HUDEP-2 (cell line): ENCODE measurements at regions not wholly inside any gene's neighbourhood (a gene's known extent, or its start where the extent isn't known, plus 50 kb on each side); places are given as distances from the start of the nearest gene placed in this dataset.

ENCODE experiments used
- DNase-seq, 76 experiments: peaks; one replicate each; lab custom pipeline; 2025; ENCODE audit not compliant: unreplicated experiment in 76 of 76; lab: John Stamatoyannopoulos, UW

DNA sequence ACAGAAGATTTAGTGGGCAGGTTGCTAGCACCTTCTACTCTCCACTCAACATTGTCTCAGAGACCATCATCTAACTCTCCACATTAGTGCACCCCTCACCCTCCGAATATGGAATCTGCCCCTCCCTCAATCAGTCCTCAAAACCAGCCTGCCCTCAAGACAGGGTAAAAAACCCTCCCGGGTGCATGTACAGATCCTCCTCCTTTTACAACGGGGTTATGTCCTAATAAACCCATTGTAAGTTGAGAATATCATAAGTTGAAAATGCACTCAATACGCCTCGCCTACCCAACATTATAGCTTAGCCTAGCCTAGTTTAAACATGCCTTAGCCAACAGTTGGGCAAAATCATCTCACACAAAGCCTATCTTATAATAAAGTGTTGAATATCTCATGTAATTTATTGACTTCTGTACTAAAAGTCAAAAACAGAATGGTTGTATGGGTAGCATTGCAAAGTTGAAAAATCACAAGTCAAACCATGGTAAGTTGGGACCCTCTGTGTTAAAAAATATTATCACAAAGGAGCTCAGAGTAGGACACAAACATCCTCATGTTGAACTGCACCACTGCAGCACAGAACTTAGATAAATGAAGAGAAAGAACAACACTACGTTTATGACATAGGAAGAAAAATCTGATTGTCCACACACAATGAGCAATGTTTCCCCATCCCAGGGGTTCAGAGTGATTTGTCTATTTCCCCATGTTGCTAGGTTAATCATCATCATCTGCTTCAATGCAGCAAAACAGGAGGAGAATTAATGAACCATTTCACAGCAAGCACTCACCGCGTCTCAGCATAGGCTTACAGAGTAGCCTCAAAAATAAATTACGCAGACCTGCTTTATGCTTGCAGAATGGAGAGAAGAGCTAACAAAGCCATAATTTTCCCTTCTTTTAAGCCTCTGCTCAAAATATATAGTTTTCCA, 184.1 kb upstream of the ARL4C start:
- no peak for DNase-seq

DNA sequence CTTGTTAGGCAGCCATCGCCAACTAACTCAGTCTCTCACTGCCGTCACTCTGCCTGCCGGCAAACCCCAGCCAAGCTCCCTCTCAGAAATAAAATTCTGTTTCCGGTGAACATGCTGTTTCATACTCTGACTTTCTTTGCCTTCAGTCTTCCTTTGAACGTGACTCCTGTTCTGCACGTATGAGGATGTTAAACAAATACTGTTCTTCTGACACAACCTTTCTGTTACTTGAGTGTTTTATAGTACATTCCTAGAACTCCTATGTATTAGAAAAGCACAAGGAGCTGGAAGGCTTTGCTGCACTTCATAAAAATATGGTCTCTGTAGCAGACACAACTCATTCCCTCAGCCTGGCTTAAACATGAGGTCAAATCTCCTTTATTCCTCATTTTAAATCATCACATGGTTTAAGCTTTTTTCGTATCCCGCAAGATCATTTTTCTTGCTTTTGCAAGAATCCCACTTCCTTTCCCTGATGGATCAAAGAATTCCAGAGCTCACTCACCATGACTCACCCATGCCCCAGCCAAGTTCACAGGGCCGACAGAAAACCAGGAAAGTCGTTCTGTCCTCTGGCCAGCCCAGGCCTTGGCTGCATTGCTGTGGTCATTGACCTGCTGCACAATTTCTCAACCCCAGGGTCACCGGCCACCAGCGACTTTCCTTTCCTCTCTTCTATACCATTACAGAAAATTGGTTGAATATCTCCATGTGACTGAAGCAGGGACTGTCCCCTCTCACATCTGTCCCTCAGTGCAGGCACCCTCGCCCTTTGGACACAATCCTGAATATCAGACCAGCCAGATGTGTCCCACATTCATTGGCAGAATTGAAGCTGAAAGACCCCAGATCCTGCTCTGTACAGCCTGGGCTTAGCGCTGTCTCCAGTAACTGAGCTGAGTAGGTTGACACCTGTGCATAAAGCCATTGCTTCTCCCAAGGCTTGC, 183.1 kb upstream of the ARL4C start:
- no peak for DNase-seq

DNA sequence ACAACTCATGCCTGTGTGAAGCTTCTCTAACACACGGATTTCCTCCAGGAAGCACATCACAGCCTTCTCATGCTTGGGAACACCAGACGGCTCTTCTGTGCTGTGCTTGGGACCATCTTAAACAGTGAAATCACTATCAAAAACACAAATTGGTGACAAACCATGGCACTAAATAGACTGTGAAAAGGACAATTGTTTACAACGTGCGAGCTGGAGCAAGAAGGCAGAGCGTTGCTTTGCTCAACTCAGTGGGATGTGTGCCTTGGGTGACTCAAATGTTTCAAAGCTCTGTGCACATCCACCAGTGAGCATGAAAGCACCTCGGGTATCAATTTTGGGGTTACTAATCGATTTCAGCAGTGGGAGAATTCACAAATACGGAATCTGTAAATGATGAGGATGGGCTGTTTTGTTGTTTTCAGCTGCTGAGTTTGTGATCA, 182.4 kb upstream of the ARL4C start:
- DNase-seq: no peak

DNA sequence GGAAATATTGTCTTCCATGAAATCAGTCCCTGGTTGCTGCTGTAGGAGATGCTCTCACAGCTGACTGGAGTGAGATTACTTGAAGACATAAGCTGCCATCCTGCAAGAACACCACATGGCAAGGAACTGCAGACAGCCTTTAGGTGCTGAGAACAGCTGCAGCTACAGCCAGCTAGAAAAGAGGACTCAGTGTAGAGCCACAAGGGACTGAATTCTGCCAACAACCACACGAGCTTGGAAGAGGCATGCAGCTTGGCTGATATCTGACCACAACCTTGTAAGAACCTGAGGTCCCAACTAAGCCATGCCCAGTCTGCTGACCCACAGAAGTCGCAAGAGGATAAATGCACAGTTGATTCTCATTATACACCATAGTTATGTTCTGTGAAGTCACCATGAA, 181.8 kb upstream of the ARL4C start:
- DNase-seq: no peak

DNA sequence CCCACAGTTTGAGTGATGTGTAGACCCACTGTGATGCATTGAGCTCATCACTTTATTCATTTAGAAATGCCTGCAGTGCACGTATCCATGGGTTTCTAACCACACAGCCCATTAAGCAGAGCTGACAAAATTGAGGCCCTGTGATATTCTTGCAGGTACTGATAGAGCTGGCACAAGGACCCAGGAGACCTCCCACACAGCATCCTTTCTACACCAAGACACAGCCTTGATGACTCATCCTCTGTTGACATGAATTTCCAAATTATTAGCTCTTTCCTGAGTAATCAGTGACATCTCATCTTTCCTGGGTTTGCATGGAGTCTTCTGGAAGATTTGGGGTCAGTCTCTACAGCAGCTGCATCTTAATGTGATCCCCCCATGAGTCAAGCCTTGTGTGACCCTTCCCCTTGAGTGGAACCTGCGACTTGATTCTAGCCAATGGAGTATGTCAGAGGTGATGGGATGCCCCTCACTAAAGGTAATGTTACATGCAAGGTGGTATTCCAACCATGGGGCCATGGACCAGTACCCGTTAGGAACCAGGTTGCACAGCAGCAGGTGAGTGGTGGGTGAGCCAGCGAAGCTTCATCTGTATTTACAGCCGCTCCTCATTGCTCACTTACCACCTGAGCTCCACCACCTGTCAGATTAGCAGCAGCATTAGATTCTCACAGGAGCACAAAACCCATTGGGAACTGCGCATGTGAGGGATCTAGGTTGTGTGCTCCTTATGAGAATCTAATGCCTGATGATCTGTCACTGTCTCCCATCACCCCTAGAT, 181.1 kb upstream of the ARL4C start:
- DNase-seq: no peak

DNA sequence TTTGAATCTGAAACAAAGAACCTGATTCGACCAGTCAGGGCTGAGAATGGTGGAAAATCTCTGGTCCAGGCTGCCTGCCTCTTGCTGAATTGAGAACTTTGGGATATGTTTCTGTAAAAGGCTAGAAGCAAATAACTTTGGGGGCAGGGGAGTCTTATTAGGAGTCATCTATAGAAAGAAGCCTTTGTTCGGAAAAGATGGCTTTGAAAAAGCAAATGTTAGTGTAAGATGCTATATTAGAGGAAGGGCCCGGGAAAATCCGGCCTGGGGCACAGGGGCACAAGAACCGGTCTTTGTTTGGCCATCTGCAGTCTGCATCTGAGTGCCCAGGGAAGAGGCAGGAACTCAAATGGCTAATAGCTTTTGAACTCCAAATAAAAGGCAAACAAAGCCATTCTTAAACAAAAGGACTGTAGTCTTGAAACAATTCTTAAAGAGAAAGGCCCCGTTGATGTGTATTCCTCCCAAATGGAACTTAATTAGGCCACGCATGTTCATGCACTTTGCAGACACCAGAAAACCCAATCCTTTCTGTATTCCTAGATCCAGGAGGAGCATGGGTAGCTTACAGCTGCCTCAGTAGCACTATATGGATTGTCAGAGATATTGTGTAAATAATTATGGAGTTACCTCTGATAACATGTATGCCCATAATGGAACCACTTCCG, 180.0 kb upstream of the ARL4C start:
- no peak for DNase-seq

DNA sequence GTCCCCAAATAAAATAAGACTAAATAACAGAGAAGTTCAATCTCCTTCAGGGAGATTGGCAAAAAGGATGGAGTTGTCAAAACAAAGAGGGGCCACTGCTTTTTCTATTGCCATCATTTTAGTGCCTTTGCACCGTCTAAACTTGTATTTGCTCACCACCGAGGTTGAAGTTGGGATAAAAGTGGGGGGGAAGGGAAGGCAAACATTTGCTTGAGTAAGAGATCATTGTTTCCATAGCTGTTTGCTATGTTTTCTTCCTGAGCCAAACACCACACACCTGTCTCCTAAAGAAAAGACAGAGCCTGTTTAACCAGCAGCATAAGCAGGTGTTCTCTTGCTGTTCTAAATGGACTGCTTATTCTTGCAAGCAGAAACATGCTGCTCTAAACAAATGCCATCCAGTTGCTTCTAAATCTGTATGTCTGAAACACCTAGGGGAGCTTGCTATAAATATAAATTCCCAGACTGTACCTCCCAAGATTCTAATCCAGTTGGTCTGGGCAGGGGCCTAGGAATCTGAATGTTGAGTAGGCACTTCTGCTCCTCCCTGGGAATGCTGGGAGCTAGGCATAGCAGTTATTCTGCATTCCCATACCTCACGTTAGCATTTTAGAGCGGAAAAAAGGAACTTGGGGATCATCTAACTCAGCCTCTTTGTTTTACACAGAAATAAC, 179.4 kb upstream of the ARL4C start:
- no peak for DNase-seq

DNA sequence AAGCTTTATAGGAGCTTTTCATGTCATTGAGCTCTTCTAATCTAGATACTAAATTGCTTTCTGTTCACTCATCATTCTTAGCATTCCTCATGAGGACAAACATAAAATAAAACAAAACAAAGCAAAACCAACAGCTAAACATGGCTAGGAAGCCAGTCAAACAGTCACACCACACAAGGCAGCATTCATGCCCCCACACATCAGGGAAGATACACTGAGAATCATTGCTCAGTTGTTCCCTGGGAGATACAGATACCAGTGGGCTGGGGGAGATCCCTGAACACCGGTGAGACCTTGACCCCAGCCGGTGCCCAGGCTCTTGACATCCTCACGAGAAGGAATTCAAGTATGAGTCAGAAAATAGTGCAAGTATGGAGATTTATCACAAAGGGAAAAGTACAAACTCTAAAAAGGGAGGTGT, 177.9 kb upstream of the ARL4C start:
- no peak for DNase-seq

DNA sequence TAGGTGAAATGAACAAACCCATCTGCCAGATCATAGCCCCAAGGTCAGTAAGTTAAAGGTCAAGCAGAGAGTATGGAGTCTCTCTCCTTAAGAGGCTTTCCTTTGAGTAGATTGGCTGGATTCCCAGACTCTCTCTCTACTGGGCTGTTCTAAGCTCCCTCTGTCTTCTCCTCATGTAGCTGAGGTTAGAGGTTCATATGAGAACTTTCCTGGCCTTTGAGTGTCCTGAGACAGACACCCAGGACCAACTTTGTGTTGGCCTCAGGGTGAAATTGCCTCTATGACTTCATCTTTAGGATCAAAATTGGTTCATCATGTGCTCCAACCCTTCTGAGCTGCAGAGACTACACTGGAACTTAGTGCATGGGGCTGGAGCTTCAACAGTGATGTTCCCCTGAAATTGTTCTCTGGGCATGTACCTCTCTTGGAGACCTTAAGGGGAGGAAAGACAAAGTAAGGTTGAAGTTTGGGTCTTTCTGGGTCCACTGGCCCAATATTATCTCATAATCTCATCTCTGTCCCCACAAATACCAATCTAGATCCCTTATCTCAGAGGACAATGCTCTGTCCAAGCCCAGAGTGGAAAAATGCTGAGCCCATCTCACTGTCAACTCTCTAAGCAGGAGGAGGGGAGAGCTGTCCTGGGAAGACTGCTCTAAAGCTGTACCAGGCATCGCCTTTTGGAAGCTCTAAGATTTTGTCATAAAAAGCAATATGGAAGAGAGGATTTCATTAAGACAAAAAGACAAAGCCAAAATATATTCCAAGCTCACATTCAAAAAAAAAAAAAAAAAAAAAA, 177.3 kb upstream of the ARL4C start:
- no peak for DNase-seq

DNA sequence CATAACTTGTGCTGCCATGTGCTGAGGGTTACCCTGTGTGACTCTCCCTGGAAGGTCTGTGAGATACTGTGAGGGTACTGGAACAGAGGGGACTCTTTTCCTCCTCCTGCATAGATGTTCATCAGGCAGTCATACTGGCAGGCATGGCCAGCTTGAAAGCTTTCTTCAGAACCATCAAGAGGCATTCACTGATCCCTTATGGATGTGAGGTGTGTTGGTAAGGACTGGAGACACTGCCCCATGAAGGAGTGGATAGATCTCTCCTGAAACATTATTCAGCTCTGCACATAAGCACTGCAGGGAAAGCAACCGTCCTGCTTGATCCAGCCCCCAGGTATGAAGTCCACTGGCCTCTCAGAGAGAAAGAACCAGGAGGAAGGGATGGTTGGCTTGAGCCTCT, 176.6 kb upstream of the ARL4C start:
- DNase-seq: no peak

DNA sequence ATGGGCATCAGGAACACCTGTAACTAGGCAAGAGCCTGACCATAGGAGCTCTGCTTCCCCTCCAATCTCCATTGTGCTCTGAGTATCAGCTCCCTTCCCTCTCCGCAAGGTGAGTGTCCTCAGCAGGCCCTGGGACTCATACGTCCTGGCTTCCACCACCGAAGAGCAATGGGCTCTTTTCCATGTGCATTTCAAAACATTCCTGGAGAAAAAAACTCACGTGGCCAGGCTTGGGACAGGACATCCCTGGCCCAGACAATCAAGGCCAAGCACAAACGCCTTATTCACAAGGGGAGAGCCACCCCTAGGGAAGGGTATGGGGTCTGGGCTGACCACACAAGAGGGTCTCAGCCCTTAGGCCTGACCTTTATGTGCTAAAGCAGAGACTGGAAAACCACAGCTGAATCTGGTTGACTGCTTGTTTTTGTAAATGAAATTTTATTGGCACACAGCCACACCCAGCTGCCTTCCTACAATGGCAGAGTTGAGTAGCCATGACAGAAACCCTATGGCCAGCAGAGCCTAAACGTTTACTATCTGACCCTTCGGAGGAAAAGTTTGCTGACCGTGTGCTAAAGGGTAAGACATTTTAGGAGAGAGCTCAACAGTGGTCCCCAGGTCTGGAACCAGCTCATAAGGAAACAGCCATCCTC, 175.7 kb upstream of the ARL4C start:
- DNase-seq: no peak

DNA sequence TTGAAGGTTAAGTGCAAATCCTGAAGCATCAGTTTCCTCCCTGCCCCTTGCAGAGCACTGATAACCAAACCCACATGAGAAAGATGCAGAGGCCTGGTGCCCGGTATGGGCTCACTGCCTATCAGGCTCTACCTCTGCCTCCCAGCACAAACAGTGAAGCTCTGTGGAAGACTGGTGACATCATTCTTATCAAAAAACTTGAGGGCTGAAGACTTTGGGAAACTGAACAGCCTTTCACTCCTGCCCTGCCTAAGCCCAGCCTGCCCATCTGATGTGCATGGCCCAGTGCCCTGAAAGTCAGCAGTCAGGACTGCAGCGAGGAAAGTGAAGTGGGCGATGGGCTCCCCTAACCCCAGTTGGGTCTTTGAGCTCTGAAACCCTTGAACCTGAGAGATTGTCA, 174.8 kb upstream of the ARL4C start:
- DNase-seq: peak in 4 of 76 experiments; percentile 2 to 20 (median 11)

DNA sequence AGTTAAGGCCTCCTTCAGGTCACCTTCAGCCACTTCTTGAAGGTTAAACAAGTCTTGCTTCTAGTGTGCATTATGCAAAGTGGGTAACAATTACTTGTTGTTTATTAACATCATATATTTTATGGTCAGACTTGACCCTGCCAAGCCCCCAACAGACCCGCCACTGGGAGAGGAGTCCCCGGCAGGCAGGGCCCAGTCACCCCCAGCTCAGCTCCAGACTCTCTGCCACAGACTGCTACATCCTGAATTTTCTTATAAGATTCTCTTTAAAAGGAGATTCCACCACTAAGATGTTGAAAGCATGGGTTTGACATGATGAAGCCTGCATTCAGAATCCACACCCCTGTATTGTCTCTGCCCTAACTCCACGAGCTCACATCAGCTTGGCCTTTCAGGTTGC, 174.3 kb upstream of the ARL4C start:
- DNase-seq: no peak

DNA sequence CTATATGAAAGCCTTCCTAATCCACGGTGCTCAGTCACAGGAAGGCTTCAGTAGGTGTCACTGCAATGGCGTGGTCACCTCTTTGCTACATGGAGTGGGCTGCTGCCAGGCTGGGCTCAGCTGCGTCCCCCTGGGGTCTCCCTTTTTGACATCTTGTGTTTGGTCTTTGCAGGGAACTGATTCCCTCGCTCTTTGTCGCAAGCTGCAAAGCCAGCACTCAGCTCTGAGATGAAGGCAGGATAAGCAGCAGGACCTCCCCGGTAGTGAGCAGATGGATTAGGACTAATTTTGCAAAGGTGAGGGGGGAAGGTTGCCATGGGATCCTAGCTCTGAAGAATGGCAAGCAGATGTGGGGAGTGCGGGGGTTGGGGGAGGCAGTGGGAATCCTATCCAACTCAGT, 173.9 kb upstream of the ARL4C start:
- DNase-seq: no peak

DNA sequence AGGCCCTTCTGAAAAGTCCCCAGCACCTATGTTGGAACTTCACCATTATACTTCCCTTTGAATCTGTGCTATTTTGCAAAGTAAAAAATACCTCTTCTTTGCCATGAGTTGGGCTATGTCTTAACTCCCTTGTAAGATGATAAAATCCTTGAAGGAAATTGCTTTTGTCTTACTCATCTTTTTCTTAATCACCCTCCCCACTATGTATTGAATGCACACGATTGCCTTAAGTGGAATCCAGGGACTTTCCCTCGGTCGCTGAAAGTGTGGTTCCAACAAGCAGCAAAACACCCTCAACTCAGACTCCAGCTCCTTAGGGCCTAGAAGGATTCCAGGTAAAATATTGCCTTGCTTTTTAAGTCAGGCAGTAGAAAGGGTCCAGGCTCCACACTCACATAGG, 173.2 kb upstream of the ARL4C start:
- no peak for DNase-seq

DNA sequence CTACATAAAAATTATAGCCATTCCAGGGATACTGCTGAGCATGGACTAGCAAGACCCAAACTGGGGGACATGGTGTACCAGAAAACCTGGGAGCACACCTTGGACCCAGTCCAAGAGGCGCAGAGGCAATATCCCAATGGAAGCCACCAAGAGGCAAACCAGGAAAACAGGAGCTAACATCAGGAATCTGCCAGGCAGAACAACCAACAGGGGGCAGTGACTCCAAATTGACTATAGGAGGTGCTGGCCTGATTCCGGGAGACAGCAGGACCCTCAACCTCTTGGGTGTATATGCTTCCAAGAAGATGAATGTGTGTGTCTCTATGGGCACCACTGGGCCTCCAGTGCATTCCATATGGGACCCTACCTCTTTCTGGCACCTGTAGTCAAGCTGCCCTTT, 172.7 kb upstream of the ARL4C start:
- DNase-seq: no peak

DNA sequence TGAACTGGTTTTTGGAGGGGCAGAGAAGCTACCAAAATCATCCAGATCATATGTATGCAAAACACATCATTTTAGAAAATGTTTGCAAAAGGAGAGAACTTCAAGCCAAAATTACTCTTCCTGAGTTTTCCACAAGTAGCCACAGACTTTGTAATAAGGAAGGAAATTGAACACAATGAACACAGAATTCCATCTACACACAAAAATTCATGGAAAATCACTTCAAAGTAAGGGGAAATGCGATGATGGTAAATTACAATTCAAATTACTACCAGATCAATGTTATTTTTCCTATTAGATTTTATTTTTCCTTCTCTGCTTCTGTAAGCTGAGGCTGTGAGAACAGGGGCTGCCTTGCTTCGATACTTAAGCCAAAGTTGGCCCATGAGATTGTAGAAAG, 172.1 kb upstream of the ARL4C start:
- DNase-seq: no peak

DNA sequence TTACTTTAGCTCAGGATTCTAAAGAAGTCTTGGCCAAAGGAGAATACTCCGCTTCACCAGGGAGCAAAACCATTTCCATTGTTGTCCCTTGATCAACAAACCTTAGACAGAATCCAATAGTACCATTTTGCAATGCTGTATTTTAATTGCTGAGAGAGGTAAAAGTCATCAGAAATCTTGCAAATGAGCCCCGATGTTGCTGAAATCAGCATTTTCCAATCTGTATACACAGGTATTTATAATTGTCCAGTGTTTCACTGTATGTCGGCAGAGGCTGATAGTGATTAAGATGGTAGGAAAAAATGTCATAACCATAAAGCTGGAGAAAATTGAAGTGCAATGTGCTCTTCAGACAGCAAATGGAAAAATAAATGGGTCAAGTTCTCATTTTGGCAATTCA, 170.0 kb upstream of the ARL4C start:
- DNase-seq: no peak
